H9 (cell line): ENCODE measurements at regions not wholly inside any gene's neighbourhood (a gene's known extent, or its start where the extent isn't known, plus 50 kb on each side); places are given as distances from the start of the nearest gene placed in this dataset.

ENCODE experiments used
- DNase-seq: peaks from one replicate; pipeline ENCODE4 v3.0.0-alpha.2; 2017
- H2AFZ ChIP-seq: one replicate; pipeline ENCODE4 v1.6.1; 2013; ENCODE audit warnings: mild to moderate bottlenecking, low read length, control low read depth, moderate library complexity
- H2AK5ac ChIP-seq: 2 replicates; pipeline ENCODE4 v1.6.1; 2013; ENCODE audit warnings: low read length, control low read depth, mixed read lengths; ENCODE audit not compliant: insufficient read length
- H2BK120ac ChIP-seq: one replicate; pipeline ENCODE4 v1.6.1; 2013; ENCODE audit warnings: low read depth, mild to moderate bottlenecking, low read length, control low read depth, inconsistent platforms; ENCODE audit not compliant: poor library complexity, severe bottlenecking
- H2BK12ac ChIP-seq: 2 replicates; pipeline ENCODE4 v1.6.1; 2013; ENCODE audit warnings: low read length, control low read depth, mixed read lengths, low read depth; ENCODE audit not compliant: insufficient read length
- H2BK15ac ChIP-seq: 2 replicates; pipeline ENCODE4 v1.6.1; 2013; ENCODE audit warnings: low read depth, low read length, control low read depth
- H2BK20ac ChIP-seq: one replicate; pipeline ENCODE4 v1.6.1; 2013; ENCODE audit warnings: low read depth, mild to moderate bottlenecking, low read length, control low read depth, inconsistent platforms; ENCODE audit not compliant: poor library complexity, severe bottlenecking
- H2BK5ac ChIP-seq: 2 replicates; pipeline ENCODE4 v1.6.1; 2013; ENCODE audit warnings: low read length, control low read depth, mixed read lengths; ENCODE audit not compliant: insufficient read length
- H3K14ac ChIP-seq: 2 replicates; pipeline ENCODE4 v1.6.1; 2013; ENCODE audit warnings: low read length, control low read depth; ENCODE audit not compliant: insufficient read depth
- H3K18ac ChIP-seq: 2 replicates; pipeline ENCODE4 v1.6.1; 2013; ENCODE audit warnings: low read depth, mild to moderate bottlenecking, mixed read lengths, low read length, control low read depth; ENCODE audit not compliant: insufficient read length
- H3K23ac ChIP-seq: 2 replicates; pipeline ENCODE4 v1.6.1; 2013; ENCODE audit warnings: low read length, control low read depth, mixed read lengths, low read depth; ENCODE audit not compliant: insufficient read length
- H3K23me2 ChIP-seq: 2 replicates; pipeline ENCODE4 v1.6.1; 2013; ENCODE audit warnings: low read depth, mild to moderate bottlenecking, mixed read lengths, low read length, control low read depth; ENCODE audit not compliant: insufficient read length, poor library complexity, severe bottlenecking
- H3K27ac ChIP-seq: 2 replicates; pipeline ENCODE4 v1.5.1; 2013; ENCODE audit warnings: low read length, control low read depth, mixed read lengths, low read depth; ENCODE audit not compliant: insufficient read length
- H3K27me3 ChIP-seq: 2 replicates; pipeline ENCODE4 v1.6.1; 2013; ENCODE audit warnings: low read length, control low read depth, inconsistent platforms; ENCODE audit not compliant: insufficient read depth
- H3K4ac ChIP-seq: 2 replicates; pipeline ENCODE4 v1.6.1; 2013; ENCODE audit warnings: low read depth, mild to moderate bottlenecking, control low read depth, inconsistent platforms, low read length, moderate library complexity
- H3K4me1 ChIP-seq: 2 replicates; pipeline ENCODE4 v1.6.1; 2013; ENCODE audit warnings: low read length, control low read depth, inconsistent platforms; ENCODE audit not compliant: insufficient read depth
- H3K4me2 ChIP-seq: 2 replicates; pipeline ENCODE4 v1.6.1; 2013; ENCODE audit warnings: low read length, control low read depth, mixed read lengths; ENCODE audit not compliant: insufficient read length, insufficient read depth
- H3K56ac ChIP-seq: 2 replicates; pipeline ENCODE4 v1.6.1; 2013; ENCODE audit warnings: low read depth, mild to moderate bottlenecking, mixed read lengths, low read length, control low read depth; ENCODE audit not compliant: insufficient read length
- H3K79me1 ChIP-seq: 2 replicates; pipeline ENCODE4 v1.6.1; 2013; ENCODE audit warnings: low read depth, mild to moderate bottlenecking, moderate library complexity, low read length, control low read depth, inconsistent platforms; ENCODE audit not compliant: insufficient read depth, poor library complexity, severe bottlenecking
- H3K79me2 ChIP-seq: 2 replicates; pipeline ENCODE4 v1.6.1; 2013; ENCODE audit warnings: low read length, control low read depth, inconsistent platforms; ENCODE audit not compliant: insufficient read depth
- H3K9ac ChIP-seq: 2 replicates; pipeline ENCODE4 v1.6.1; 2013; ENCODE audit warnings: low read length, control low read depth, mixed read lengths; ENCODE audit not compliant: insufficient read length; ENCODE audit errors: extremely low read depth
- H3K9me3 ChIP-seq: one replicate; pipeline ENCODE4 v1.6.1; 2013; ENCODE audit warnings: low read depth, low read length, inconsistent platforms; ENCODE audit not compliant: control insufficient read depth
- H3T11ph ChIP-seq: one replicate; pipeline ENCODE4 v1.6.1; 2013; ENCODE audit warnings: mild to moderate bottlenecking, low read length, control low read depth, inconsistent platforms
- H4K20me1 ChIP-seq: one replicate; pipeline ENCODE4 v1.6.1; 2013; ENCODE audit not compliant: control insufficient read depth, insufficient read length, insufficient read depth
- H4K5ac ChIP-seq: 2 replicates; pipeline ENCODE4 v1.6.1; 2013; ENCODE audit warnings: low read depth, mild to moderate bottlenecking, mixed read lengths, low read length, control low read depth; ENCODE audit not compliant: insufficient read length
- H4K8ac ChIP-seq: replicated peaks from 2 replicates; pipeline ENCODE4 v1.6.1; 2013; ENCODE audit warnings: low read length, control low read depth, mixed read lengths, low read depth; ENCODE audit not compliant: insufficient read length
- H4K91ac ChIP-seq: 2 replicates; pipeline ENCODE4 v1.6.1; 2013; ENCODE audit warnings: low read depth, mild to moderate bottlenecking, moderate library complexity, mixed read lengths, low read length, control low read depth; ENCODE audit not compliant: insufficient read length
- H3K27ac Mint-ChIP-seq, 3 experiments: 2 replicates in 2 of 3; 3 replicates in 1 of 3; pipeline ENCODE4 v1.8.0; 2020 to 2021; ENCODE audit warnings: mixed read lengths in 3 of 3, mild to moderate bottlenecking in 1 of 3, moderate library complexity in 1 of 3
- H3K27me3 Mint-ChIP-seq: 2 replicates; pipeline ENCODE4 v1.8.0; 2021; ENCODE audit warnings: low read depth, mild to moderate bottlenecking, moderate library complexity, mixed read lengths
- H3K36me3 Mint-ChIP-seq, 3 experiments: 2 replicates in 2 of 3; 3 replicates in 1 of 3; pipeline ENCODE4 v1.8.0; 2020 to 2021; ENCODE audit warnings: low read depth in 3 of 3, mixed read lengths in 3 of 3; ENCODE audit not compliant: insufficient read depth in 1 of 3
- H3K4me1 Mint-ChIP-seq, 2 experiments: 2 replicates each; pipeline ENCODE4 v1.8.0; 2020; ENCODE audit warnings: mixed read lengths in 2 of 2
- H3K4me3 Mint-ChIP-seq, 2 experiments: 2 replicates in 1 of 2; 3 replicates in 1 of 2; pipeline ENCODE4 v1.8.0; 2020 to 2021; ENCODE audit warnings: mild to moderate bottlenecking in 2 of 2, mixed read lengths in 2 of 2, moderate library complexity in 1 of 2
- H3K9me3 Mint-ChIP-seq, 2 experiments: 2 replicates in 1 of 2; 3 replicates in 1 of 2; pipeline ENCODE4 v1.8.0; 2020; ENCODE audit warnings: mild to moderate bottlenecking in 2 of 2, mixed read lengths in 2 of 2, moderate library complexity in 1 of 2
- WGBS: extraction: QIAGEN DNeasy Blood & Tissue Kit; methylation state at CpG from one replicate; pipeline ENCODE4 v1.1.7; 2013; ENCODE audit warnings: missing lambda C conversion rate, low lambda C conversion rate, mixed read lengths; ENCODE audit not compliant: insufficient read length; ENCODE audit errors: extremely low coverage; 5-methylcytosine and 5-hydroxymethylcytosine counted together
- TF ChIP-seq, protein P1 (sequence below): fragments of 200-600 bp; sonication (generic); conservative IDR thresholded peaks from 3 replicates; pipeline ENCODE4 v1.8.0; 2021; ENCODE audit warnings: antibody characterized with exemption, mild to moderate bottlenecking

DNA sequence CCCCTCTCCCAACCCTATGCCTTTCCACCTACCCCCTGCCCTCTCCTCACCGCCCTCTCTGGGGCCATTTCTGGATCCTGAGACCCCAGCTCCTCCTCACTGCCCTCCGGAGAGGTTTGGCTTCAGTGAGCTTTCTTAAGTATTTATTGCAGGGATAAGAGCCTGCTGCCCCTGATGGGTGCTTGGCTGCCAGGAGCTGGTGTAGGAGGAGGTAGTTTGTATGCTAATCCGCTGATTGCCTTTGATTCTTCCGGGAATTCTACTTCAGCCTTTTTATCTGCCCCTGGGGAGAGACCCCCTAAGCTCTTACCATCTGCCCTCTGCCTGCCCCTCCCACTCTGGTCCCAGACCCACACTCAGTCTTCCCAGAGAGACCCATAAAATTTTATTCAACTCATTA, 263.5 kb upstream of the PODXL start:
- WGBS, result no CpG with 5 or more reads among the region's 4 CpGs
- H2BK15ac ChIP-seq, result no peak overlapping the region
- H2BK12ac ChIP-seq, result no peak overlapping the region
- H3K9me3 ChIP-seq, result no peaks in the 10 kb centered on the region
- no peak overlapping the region for H3K27ac ChIP-seq
- Mint-ChIP-seq H3K9me3 (no peaks in the 10 kb centered on the region), H3K4me3 (no peak overlapping the region), H3K4me1 (peaks cover 23 to 32% of the 10 kb centered on the region in 2 experiments), H3K27me3 (peaks cover 38% of the 10 kb centered on the region), H3K36me3 (no peaks in the 10 kb centered on the region; a peak in 1 of 7 replicates), H3K27ac (no peak overlapping the region)
- H4K20me1 ChIP-seq, result no peaks in the 10 kb centered on the region
- H3K9ac ChIP-seq, result no peak overlapping the region
- H2BK20ac ChIP-seq, result no peak overlapping the region
- H3T11ph ChIP-seq, result no peak overlapping the region
- H3K4ac ChIP-seq, result no peak overlapping the region
- no peak overlapping the region for H4K91ac ChIP-seq
- H3K79me2 ChIP-seq, result no peaks in the 10 kb centered on the region
- TF ChIP-seq, protein P1, sequence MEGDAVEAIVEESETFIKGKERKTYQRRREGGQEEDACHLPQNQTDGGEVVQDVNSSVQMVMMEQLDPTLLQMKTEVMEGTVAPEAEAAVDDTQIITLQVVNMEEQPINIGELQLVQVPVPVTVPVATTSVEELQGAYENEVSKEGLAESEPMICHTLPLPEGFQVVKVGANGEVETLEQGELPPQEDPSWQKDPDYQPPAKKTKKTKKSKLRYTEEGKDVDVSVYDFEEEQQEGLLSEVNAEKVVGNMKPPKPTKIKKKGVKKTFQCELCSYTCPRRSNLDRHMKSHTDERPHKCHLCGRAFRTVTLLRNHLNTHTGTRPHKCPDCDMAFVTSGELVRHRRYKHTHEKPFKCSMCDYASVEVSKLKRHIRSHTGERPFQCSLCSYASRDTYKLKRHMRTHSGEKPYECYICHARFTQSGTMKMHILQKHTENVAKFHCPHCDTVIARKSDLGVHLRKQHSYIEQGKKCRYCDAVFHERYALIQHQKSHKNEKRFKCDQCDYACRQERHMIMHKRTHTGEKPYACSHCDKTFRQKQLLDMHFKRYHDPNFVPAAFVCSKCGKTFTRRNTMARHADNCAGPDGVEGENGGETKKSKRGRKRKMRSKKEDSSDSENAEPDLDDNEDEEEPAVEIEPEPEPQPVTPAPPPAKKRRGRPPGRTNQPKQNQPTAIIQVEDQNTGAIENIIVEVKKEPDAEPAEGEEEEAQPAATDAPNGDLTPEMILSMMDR, result no peak
- H2BK5ac ChIP-seq, result no peak overlapping the region
- no peak overlapping the region for H3K18ac ChIP-seq
- no peak overlapping the region for H3K56ac ChIP-seq
- H3K14ac ChIP-seq, result no peak overlapping the region
- H4K5ac ChIP-seq, result no peak overlapping the region
- H3K4me1 ChIP-seq, result no peaks in the 10 kb centered on the region
- no peak overlapping the region for H2BK120ac ChIP-seq
- DNase-seq, result no peak
- no peak overlapping the region for H2AFZ ChIP-seq
- H3K4me2 ChIP-seq, result no peak overlapping the region
- no peak overlapping the region for H2AK5ac ChIP-seq
- no peaks in the 10 kb centered on the region for H3K23me2 ChIP-seq
- H3K27me3 ChIP-seq, result no peaks in the 10 kb centered on the region; the same call in 1 of the 2 replicates
- H3K23ac ChIP-seq, result no peak overlapping the region
- no peaks in the 10 kb centered on the region for H3K79me1 ChIP-seq
- no peak overlapping the region for H4K8ac ChIP-seq
